Fibroblast of the aortic adventitia (primary cell): ENCODE measurements at regions not wholly inside any gene's neighbourhood (a gene's known extent, or its start where the extent isn't known, plus 50 kb on each side); places are given as distances from the start of the nearest gene placed in this dataset.

ENCODE experiments used
- DNase-seq: peaks from one replicate; pipeline ENCODE4 v3.0.0-alpha.2; 2010; ENCODE audit warnings: low read depth
- H3K4me3 ChIP-seq: 2 replicates; pipeline ENCODE4 v1.5.1; 2011; ENCODE audit warnings: low read depth, mild to moderate bottlenecking, control low read depth, low read length, moderate library complexity
- CTCF ChIP-seq: IDR thresholded peaks from 2 replicates; pipeline ENCODE4 v1.5.1; 2011; ENCODE audit warnings: mild to moderate bottlenecking, low read length, control low read depth, inconsistent platforms; ENCODE audit not compliant: insufficient read depth

DNA sequence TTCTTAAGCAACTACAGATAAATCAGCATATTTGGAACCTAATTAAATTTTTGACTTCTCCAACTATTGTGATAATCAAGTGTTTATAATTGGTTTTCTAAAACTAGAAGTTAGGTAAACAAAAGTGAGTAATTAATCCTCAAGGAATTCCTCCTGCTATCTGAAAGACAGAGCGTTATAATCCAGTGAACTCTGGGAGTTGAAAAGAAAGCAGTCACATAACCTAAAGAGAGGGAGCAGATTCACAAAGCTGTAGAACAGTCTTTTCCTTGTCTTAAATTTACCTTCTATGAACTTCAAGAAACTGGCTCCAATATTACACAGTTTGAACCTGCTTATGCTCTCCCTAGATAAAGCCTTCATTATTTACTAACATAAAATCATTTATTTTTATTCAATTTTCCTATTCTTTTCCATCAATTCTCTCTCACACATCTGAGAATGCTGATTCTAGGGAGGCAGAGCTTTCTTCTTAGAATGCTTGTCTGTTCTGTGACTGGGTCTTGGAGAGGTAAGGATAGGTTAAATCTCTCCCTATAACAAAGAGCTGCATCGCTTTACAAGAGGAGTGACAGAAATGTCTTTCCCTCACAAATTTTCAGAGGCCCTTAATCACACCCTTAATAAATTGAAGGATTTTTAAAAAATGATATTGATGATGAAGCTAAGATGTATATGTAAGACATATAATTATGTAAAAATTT lies 132.8 kb downstream of the TUSC7 start:
- no peak overlapping the region for H3K4me3 ChIP-seq
- no peak for TF ChIP-seq CTCF
- no peak for DNase-seq

GRCh38 chr3:116848248-116848829 lies 138.8 kb downstream of the TUSC7 start:
- DNase-seq: no peak
- TF ChIP-seq CTCF: no peak
- H3K4me3 ChIP-seq: no peak overlapping the region

DNA sequence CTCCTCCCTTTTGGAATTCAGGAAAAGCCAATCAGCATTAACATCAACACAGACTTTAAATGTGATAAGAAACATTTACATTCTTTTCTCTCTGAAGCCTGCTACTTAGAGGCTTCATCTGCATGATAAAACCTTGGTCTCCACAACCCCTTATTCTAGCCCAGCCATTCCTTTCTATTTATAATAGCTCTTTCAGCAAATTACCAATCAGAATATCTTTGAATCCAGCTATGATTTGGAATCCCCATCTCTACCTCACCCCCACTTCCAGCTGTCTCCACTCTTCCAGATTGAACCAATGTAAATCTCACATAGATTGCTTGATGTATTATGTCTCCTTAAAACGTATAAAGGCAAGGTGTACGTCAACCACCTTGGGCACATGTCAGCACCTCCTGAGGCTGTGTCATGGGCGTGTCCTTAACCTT lies 139.7 kb downstream of the TUSC7 start:
- H3K4me3 ChIP-seq: no peak overlapping the region
- no peak for TF ChIP-seq CTCF
- no peak for DNase-seq

DNA sequence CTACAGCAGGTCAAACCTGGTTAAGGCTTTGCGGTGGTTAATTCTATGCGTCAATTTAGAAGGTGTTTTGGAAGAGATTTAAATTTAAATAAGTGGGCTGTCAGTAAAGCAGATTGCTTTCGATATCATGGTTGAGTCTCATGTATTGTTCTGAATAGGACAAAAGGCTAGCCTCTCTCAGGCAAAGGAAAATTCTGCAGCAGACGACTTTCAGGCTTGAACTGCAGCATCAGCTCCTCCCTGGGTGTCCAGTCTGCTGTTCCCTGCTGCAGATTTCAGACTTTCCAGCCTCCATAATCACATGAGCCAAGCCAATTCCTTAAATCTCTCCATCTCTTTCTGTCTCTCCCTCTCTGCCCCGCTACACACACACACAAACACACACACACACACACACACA lies 143.2 kb downstream of the TUSC7 start:
- DNase-seq: no peak
- TF ChIP-seq CTCF: no peak
- no peak overlapping the region for H3K4me3 ChIP-seq

DNA sequence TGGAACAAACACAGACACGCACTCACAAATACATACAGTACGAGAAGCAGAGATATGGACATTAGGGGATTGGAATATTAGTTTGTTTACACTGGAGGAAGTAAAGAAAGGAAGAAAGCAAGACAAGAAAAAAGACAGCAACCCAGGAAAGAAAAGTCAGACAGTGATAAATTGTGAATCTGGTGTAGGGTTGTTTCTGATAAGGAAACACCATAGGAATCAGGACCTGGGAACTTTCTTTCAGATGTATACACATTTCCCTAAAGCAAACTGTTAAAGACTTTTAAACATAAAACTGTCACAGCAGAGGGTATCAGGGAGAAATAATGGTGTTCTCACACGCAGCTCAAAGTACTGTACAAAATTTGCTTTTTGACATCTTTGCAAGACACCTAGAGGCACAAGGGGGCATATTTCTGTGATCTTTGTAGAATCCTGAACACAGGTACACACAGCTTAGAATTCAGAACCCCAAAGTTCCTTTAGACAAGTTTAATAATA lies 153.7 kb downstream of the TUSC7 start:
- DNase-seq: no peak
- no peak for TF ChIP-seq CTCF
- H3K4me3 ChIP-seq: no peak overlapping the region

- peak overlapping the region; percentile 47 for H3K4me3 ChIP-seq
- peak; percentile 57 for DNase-seq
- peak; percentile 41 for TF ChIP-seq CTCF
Observed at GRCh38 chr3:116863822-116864589, 154.4 kb downstream of the TUSC7 start.
